ENCODE measurements at regions not wholly inside any gene's neighbourhood (a gene's known extent, or its start where the extent isn't known, plus 50 kb on each side); places are given as distances from the start of the nearest gene placed in this dataset.
"Not testable (repeated sequence)": the region's sequence is repeated elsewhere in the genome, so short reads cannot be mapped to it uniquely, and the experiment has no call there.

- DNase-seq (ENCODE audit: low read depth), result not testable (repeated sequence)
These were observed 268.4 kb downstream of the ZNF37A start for GRCh38 chr10:38362514-38362913.

GRCh38 chr10:38364073-38364472, 269.9 kb downstream of the ZNF37A start:
- not testable (repeated sequence) for DNase-seq (ENCODE audit: low read depth)

GRCh38 chr10:38365917-38366316, 271.8 kb downstream of the ZNF37A start:
- not testable (repeated sequence) for DNase-seq (ENCODE audit: low read depth)

- DNase-seq (ENCODE audit: low read depth), result not testable (repeated sequence)
These were observed 289.7 kb downstream of the ZNF37A start for GRCh38 chr10:38383800-38384199.

GRCh38 chr10:38386869-38387268, 292.7 kb downstream of the ZNF37A start:
- DNase-seq (ENCODE audit: low read depth), result not testable (repeated sequence)

- DNase-seq (ENCODE audit: low read depth), result not testable (repeated sequence)
These were observed 296.6 kb downstream of the ZNF37A start for GRCh38 chr10:38390725-38391124.

- not testable (repeated sequence) for DNase-seq (ENCODE audit: low read depth)
These were observed 301.3 kb downstream of the ZNF37A start for GRCh38 chr10:38395465-38395864.

- DNase-seq (ENCODE audit: low read depth), result not testable (repeated sequence)
These were observed 302.2 kb downstream of the ZNF37A start for GRCh38 chr10:38396178-38396954.

- not testable (repeated sequence) for DNase-seq (ENCODE audit: low read depth)
These were observed 307.4 kb downstream of the ZNF37A start for GRCh38 chr10:38401565-38401964.

- peak; percentile 87 for DNase-seq (ENCODE audit: low read depth)
These were observed 308.6 kb downstream of the ZNF37A start for GRCh38 chr10:38402442-38403346.

- not testable (repeated sequence) for DNase-seq (ENCODE audit: low read depth)
These were observed 309.4 kb downstream of the ZNF37A start for GRCh38 chr10:38403347-38404117.

GRCh38 chr10:38423634-38424033, 329.5 kb downstream of the ZNF37A start:
- not testable (repeated sequence) for DNase-seq (ENCODE audit: low read depth)

- DNase-seq (ENCODE audit: low read depth), result not testable (repeated sequence)
These were observed 336.1 kb downstream of the ZNF37A start for GRCh38 chr10:38430242-38430641.

- not testable (repeated sequence) for DNase-seq (ENCODE audit: low read depth)
These were observed 343.2 kb downstream of the ZNF37A start for GRCh38 chr10:38437359-38437758.

GRCh38 chr10:38448614-38449355, 354.6 kb downstream of the ZNF37A start:
- not testable (repeated sequence) for DNase-seq (ENCODE audit: low read depth)

GRCh38 chr10:38449618-38450017, 355.5 kb downstream of the ZNF37A start:
- DNase-seq (ENCODE audit: low read depth), result not testable (repeated sequence)

- DNase-seq (ENCODE audit: low read depth), result not testable (repeated sequence)
These were observed 356.4 kb downstream of the ZNF37A start for GRCh38 chr10:38450372-38451057.

- not testable (repeated sequence) for DNase-seq (ENCODE audit: low read depth)
These were observed 357.3 kb downstream of the ZNF37A start for GRCh38 chr10:38451306-38451967.
